ENCODE measurements at regions not wholly inside any gene's neighbourhood (a gene's known extent, or its start where the extent isn't known, plus 50 kb on each side); places are given as distances from the start of the nearest gene placed in this dataset.

DNA sequence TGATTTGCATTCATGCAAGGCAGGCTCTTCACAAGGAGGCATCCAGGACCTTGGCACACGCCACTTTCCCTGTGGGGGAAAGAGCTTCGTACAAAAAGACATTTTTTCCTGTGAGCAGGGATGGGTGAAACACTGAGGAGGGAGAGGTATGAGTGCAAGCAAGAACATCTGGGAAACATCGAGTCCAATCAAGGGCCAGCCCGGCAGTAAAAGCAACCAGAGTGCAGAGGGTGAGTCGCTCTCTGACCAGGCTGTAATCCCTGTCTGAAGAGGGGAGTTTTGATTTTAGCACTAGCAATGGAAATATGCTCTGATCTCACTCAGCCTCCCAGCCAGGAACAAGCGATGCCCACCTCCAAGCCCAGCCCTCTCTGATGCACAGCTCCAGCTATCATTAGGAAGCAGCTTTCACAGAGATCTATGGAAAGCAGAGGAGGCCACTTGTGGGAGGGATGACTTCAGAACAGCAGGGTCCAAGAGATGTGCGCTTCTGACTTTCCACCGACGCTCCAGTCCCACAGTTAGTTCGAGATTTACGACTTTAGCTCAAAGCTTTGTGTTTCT, 211.0 kb upstream of the ADAMTS16 start (continued):
- TF ChIP-seq ZNF462 (CRISPR knock-in tag; IDR thresholded peaks at IDR 0.05) (no peak), EZH2 (IDR thresholded peaks at IDR 0.05; ENCODE audit: low read depth, unreplicated experiment) (no peak), ZNF114 (CRISPR knock-in tag; IDR thresholded peaks at IDR 0.05) (no peak), ETS1 (IDR thresholded peaks at IDR 0.05) (no peak), POLR2AphosphoS5 (IDR thresholded peaks at IDR 0.05; ENCODE audit: low read depth) (no peak), NANOG (IDR thresholded peaks at IDR 0.05; ENCODE audit: borderline replicate concordance) (no peak)

DNA sequence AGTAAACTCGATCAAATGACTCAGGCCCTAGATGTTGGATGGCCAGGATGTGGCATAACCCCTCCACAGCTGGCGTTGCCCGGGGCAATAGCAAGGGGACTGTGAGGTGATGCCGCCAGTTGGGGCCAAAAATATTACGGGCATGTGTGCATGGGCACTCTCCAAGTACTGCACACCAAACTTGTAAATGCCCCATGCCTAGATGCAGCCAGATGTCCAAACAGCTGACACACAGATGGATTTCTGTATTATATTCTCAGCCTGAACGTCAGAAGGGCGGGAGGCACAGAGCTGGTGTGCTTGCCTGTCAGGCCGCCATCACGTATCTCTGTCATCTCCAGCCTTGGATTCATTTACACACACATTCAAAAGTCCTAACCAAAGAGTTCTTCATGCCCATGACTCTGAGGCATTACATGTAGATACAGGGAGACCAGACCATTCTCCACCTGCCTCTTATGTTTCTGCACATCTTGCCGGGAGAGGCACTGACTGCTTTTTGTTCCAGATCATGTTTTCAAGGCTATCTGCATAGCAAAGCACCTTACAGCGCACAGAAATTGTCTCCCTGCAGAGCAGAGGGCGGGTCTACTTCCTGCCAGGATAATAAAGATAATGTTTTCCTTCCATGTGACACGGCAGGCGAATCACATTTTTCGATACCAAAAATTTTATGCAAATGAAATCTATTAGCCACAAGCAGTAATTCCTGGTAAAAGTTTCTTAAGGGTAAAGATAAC, 200.9 kb upstream of the ADAMTS16 start:
- H3K4me2 ChIP-seq, result no peak overlapping the region
- no peaks in the 10 kb centered on the region for H3K9me2 ChIP-seq (ENCODE audit: insufficient read depth)
- H3K4me1 Mint-ChIP-seq, result peaks cover 9% of the 10 kb centered on the region
- H3K9me3 Mint-ChIP-seq, result no peaks in the 10 kb centered on the region
- H3K36me3 ChIP-seq (ENCODE audit: insufficient read depth), result no peaks in the 10 kb centered on the region
- ATAC-seq (no peak), DNase-seq (ENCODE audit: low spot score) (no peak)
- no peaks in the 10 kb centered on the region for H3K4me1 ChIP-seq (ENCODE audit: insufficient read depth)
- no peak overlapping the region for H3K27ac Mint-ChIP-seq
- H3K79me2 ChIP-seq (replicated peaks; ENCODE audit: insufficient read depth), result no peaks in the 10 kb centered on the region
- no peak overlapping the region for H3K27ac ChIP-seq (ENCODE audit: low read depth)
- no peaks in the 10 kb centered on the region for H4K20me1 ChIP-seq (replicated peaks; ENCODE audit: insufficient read depth)
- no peak overlapping the region for H3K4me3 Mint-ChIP-seq
- H3K4me3 ChIP-seq, result no peak overlapping the region
- H3K27me3 Mint-ChIP-seq (ENCODE audit: insufficient read depth, low read depth, poor library complexity), result peaks cover 5% of the 10 kb centered on the region
- H3K27me3 ChIP-seq (ENCODE audit: insufficient read depth), result no peaks in the 10 kb centered on the region
- H3F3A ChIP-seq (replicated peaks; ENCODE audit: low read depth), result no peaks in the 10 kb centered on the region
- H3K36me3 Mint-ChIP-seq (ENCODE audit: low read depth), result no peaks in the 10 kb centered on the region
- H2AFZ ChIP-seq, result no peak overlapping the region
- TF ChIP-seq ZNF462 (CRISPR knock-in tag; IDR thresholded peaks at IDR 0.05), result no peak

Data from GM23338 (cell line).